SU-DHL-6 (cell line): ENCODE measurements at regions not wholly inside any gene's neighbourhood (a gene's known extent, or its start where the extent isn't known, plus 50 kb on each side); places are given as distances from the start of the nearest gene placed in this dataset.

Experiments
- H2AFZ ChIP-seq: fragments of 200-600 bp; sonication (generic); 2 replicates; pipeline ENCODE4 v1.6.1; 2014; ENCODE audit warnings: low read depth, mild to moderate bottlenecking, moderate library complexity, mixed read lengths, antibody characterized with exemption, low read length; ENCODE audit not compliant: severe bottlenecking
- H3F3A ChIP-seq: fragments of 200-600 bp; shearing (Covaris generic); 2 replicates; pipeline ENCODE4 v1.6.0; 2016; ENCODE audit warnings: antibody characterized with exemption, mild to moderate bottlenecking; ENCODE audit not compliant: insufficient read depth
- H3K27ac ChIP-seq: fragments of 200-600 bp; sonication (generic); 2 replicates; pipeline ENCODE4 v1.5.1; 2016; ENCODE audit warnings: low read depth, mild to moderate bottlenecking, low read length, moderate library complexity, mixed read lengths
- H3K27me3 ChIP-seq: fragments of 200-600 bp; sonication (generic), shearing (Covaris generic); 2 replicates; pipeline ENCODE4 v1.6.0; 2014; ENCODE audit warnings: mild to moderate bottlenecking, low read length
- H3K36me3 ChIP-seq: fragments of 200-600 bp; sonication (generic); 2 replicates; pipeline ENCODE4 v1.6.1; 2014; ENCODE audit warnings: mild to moderate bottlenecking, low read length, mixed read lengths
- H3K4me2 ChIP-seq: fragments of 300-600, 200-600 bp; shearing (Covaris generic), sonication (generic); 2 replicates; pipeline ENCODE4 v1.6.0; 2014; ENCODE audit warnings: low read length, low read depth, mild to moderate bottlenecking; ENCODE audit not compliant: poor library complexity, severe bottlenecking
- H3K4me3 ChIP-seq: fragments of 200-600 bp; sonication (generic); 2 replicates; pipeline ENCODE4 v1.5.1; 2014; ENCODE audit warnings: antibody characterized with exemption, low read length, mild to moderate bottlenecking, mixed read lengths; ENCODE audit not compliant: insufficient read depth, poor library complexity, severe bottlenecking
- H3K79me2 ChIP-seq: fragments of 200-600 bp; sonication (generic); 2 replicates; pipeline ENCODE4 v1.6.1; 2014; ENCODE audit warnings: mild to moderate bottlenecking, low read length, moderate library complexity; ENCODE audit not compliant: insufficient read depth
- H3K9ac ChIP-seq: fragments of 200-600 bp; sonication (generic); 2 replicates; pipeline ENCODE4 v1.7.0; 2014; ENCODE audit warnings: mild to moderate bottlenecking, low read length
- H3K9me2 ChIP-seq: fragments of 200-600 bp; sonication (generic); replicated peaks from 2 replicates; pipeline ENCODE4 v1.6.1; 2014; ENCODE audit warnings: low read length; ENCODE audit not compliant: insufficient read depth
- H3K9me3 ChIP-seq: fragments of 200-600 bp; sonication (generic); 2 replicates; pipeline ENCODE4 v1.6.1; 2014; ENCODE audit warnings: low read length, mixed read lengths; ENCODE audit not compliant: insufficient read depth
- H4K20me1 ChIP-seq: fragments of 200-600 bp; sonication (generic); 2 replicates; pipeline ENCODE4 v1.6.1; 2014; ENCODE audit warnings: low read depth, mild to moderate bottlenecking, antibody characterized with exemption, low read length, moderate library complexity, mixed read lengths
- EZH2phosphoT487 ChIP-seq: fragments of 200-600 bp; sonication (generic), shearing (Covaris generic); conservative IDR thresholded peaks from 2 replicates; pipeline ENCODE4 v1.6.1; 2018; ENCODE audit warnings: mild to moderate bottlenecking, antibody characterized with exemption, low read length, moderate library complexity, mixed read lengths
- TF ChIP-seq, protein P1 (sequence below): fragments of 200-600 bp; sonication (generic); IDR thresholded peaks from one replicate; pipeline ENCODE4 v1.5.1; 2017; ENCODE audit warnings: antibody characterized with exemption, mild to moderate bottlenecking, low read length, moderate library complexity; ENCODE audit not compliant: insufficient read depth, poor library complexity, severe bottlenecking

DNA sequence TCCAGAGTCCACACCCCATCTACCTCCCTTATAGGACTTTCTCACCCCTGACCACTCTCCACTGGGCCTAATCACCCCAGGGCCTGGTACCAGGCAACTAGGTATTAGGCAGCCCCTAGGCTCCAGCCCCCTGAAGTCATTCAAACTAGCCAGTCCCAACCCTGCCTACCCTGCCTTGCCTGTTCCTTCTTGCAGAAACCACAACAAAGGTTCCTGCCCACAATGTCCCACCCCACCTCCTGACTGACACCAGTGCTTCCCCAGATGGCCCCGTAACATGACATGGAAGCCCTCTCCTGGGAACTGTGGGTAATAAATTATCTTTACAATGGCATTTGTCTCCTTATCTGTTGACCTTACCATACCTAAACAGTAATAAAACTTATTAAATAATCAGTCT, 100.6 kb upstream of the PDE1C start:
- H3K79me2 ChIP-seq, result no peaks in the 10 kb centered on the region
- H3K4me2 ChIP-seq, result no peak overlapping the region
- no peak overlapping the region for H2AFZ ChIP-seq
- no peak overlapping the region for H3K9ac ChIP-seq
- no peaks in the 10 kb centered on the region for H3K9me3 ChIP-seq
- H3K27ac ChIP-seq, result no peak overlapping the region
- H3K36me3 ChIP-seq, result no peaks in the 10 kb centered on the region
- no peaks in the 10 kb centered on the region for H4K20me1 ChIP-seq
- H3K4me3 ChIP-seq, result no peak overlapping the region
- H3K9me2 ChIP-seq, result no peaks in the 10 kb centered on the region
- no peaks in the 10 kb centered on the region for H3F3A ChIP-seq
- TF ChIP-seq EZH2phosphoT487, result no peak
- TF ChIP-seq, protein P1, sequence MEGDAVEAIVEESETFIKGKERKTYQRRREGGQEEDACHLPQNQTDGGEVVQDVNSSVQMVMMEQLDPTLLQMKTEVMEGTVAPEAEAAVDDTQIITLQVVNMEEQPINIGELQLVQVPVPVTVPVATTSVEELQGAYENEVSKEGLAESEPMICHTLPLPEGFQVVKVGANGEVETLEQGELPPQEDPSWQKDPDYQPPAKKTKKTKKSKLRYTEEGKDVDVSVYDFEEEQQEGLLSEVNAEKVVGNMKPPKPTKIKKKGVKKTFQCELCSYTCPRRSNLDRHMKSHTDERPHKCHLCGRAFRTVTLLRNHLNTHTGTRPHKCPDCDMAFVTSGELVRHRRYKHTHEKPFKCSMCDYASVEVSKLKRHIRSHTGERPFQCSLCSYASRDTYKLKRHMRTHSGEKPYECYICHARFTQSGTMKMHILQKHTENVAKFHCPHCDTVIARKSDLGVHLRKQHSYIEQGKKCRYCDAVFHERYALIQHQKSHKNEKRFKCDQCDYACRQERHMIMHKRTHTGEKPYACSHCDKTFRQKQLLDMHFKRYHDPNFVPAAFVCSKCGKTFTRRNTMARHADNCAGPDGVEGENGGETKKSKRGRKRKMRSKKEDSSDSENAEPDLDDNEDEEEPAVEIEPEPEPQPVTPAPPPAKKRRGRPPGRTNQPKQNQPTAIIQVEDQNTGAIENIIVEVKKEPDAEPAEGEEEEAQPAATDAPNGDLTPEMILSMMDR, result no peak
- no peaks in the 10 kb centered on the region for H3K27me3 ChIP-seq

DNA sequence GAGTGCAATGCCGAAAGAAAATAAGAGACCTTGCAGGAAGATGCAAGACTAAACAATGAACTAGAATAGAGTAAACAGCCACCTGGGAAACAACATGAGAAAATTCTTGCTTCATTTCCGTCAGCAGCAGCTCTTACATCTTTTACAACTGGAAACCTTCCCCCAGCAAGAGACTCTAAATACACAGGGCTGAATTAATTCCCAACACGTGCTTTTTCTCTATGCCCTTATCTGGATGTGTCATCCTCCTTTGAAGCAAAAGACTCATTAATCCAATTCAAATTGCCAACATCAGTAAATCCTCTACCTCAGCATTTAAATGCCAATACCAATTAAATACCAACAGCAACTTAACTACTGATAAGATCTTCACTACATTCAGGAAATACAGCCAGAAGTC, 99.0 kb upstream of the PDE1C start:
- TF ChIP-seq, protein P1, result no peak
- TF ChIP-seq EZH2phosphoT487, result no peak
- Histone ChIP-seq H3F3A (no peaks in the 10 kb centered on the region), H4K20me1 (no peaks in the 10 kb centered on the region), H3K27me3 (no peaks in the 10 kb centered on the region), H3K4me3 (no peak overlapping the region), H3K4me2 (no peak overlapping the region), H3K36me3 (no peaks in the 10 kb centered on the region), H3K79me2 (no peaks in the 10 kb centered on the region), H3K9ac (no peak overlapping the region), H3K9me3 (no peaks in the 10 kb centered on the region), H3K9me2 (no peaks in the 10 kb centered on the region), H3K27ac (no peak overlapping the region), H2AFZ (no peak overlapping the region)

DNA sequence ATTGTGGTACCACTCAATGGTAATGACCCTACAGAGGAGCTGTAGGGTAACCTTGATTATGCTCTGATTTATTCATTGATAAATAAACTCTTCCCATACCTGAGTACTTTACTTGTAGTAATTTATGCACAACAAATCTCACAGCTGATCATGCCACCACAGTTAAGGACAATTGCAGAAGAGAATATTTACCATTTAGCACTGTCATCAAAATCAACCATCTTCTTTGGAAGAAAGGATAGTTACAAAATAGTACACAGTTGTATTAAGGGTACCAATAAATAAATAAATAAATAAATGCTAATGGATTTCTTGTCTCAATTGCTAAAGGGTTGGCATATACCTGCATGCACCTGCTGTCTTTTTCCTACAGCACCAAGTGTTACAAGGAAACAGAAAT, 97.6 kb upstream of the PDE1C start:
- TF ChIP-seq EZH2phosphoT487, result no peak
- TF ChIP-seq, protein P1, result no peak
- Histone ChIP-seq H3K4me2 (no peak overlapping the region), H3K79me2 (no peaks in the 10 kb centered on the region), H3F3A (no peaks in the 10 kb centered on the region), H3K4me3 (no peak overlapping the region), H3K9ac (no peak overlapping the region), H3K27me3 (no peaks in the 10 kb centered on the region), H3K36me3 (no peaks in the 10 kb centered on the region), H3K27ac (no peak overlapping the region), H3K9me2 (no peaks in the 10 kb centered on the region), H3K9me3 (no peaks in the 10 kb centered on the region), H2AFZ (no peak overlapping the region), H4K20me1 (no peaks in the 10 kb centered on the region)

DNA sequence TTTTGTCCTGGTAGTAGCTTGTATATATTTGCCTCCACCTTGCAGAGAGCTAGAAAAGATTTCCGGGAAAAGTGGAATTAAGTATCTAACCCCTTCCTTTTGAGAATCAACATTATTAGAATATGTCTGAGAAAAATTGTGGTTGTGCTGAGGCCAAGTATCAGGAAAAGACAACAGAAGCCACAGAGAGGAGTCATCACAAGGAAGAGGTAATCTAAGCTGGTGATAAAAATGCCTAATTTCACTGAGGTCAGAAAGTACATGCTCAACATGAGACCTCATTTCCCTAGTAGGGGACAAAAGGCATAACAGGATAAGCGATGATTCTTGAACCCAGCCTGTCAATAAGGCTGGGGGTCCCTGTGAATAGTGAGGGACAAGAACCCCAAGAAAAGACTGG, 97.0 kb upstream of the PDE1C start:
- Histone ChIP-seq H3K27me3 (no peaks in the 10 kb centered on the region), H3K36me3 (no peaks in the 10 kb centered on the region), H3K9me3 (no peaks in the 10 kb centered on the region), H3K9me2 (no peaks in the 10 kb centered on the region), H3K4me3 (no peak overlapping the region), H2AFZ (no peak overlapping the region), H3K27ac (no peak overlapping the region), H3K4me2 (no peak overlapping the region), H4K20me1 (no peaks in the 10 kb centered on the region), H3K9ac (no peak overlapping the region), H3K79me2 (no peaks in the 10 kb centered on the region), H3F3A (no peaks in the 10 kb centered on the region)
- TF ChIP-seq, protein P1, result no peak
- no peak for TF ChIP-seq EZH2phosphoT487
